ACC112 (cell line): ENCODE measurements at regions not wholly inside any gene's neighbourhood (a gene's known extent, or its start where the extent isn't known, plus 50 kb on each side); places are given as distances from the start of the nearest gene placed in this dataset.

ENCODE experiments used
- H2AFZ ChIP-seq: fragments of 200-600 bp; sonication (generic); one replicate; pipeline ENCODE4 v1.6.0; 2017; ENCODE audit warnings: antibody characterized with exemption, low read length; ENCODE audit not compliant: unreplicated experiment
- H3K27ac ChIP-seq: fragments of 200-600 bp; sonication (generic); 2 replicates; pipeline ENCODE4 v1.5.1; 2014; ENCODE audit warnings: low read depth, mild to moderate bottlenecking, antibody characterized with exemption, low read length, moderate library complexity
- H3K27me3 ChIP-seq: fragments of 200-600 bp; sonication (generic); 2 replicates; pipeline ENCODE4 v1.6.1; 2014; ENCODE audit warnings: mild to moderate bottlenecking, antibody characterized with exemption, low read length, moderate library complexity, mixed read lengths; ENCODE audit not compliant: insufficient read depth
- H3K36me3 ChIP-seq: fragments of 200-600 bp; sonication (generic); 2 replicates; pipeline ENCODE4 v1.6.1; 2016; ENCODE audit warnings: mild to moderate bottlenecking, antibody characterized with exemption, low read length, moderate library complexity, mixed read lengths; ENCODE audit not compliant: insufficient read depth
- H3K4me1 ChIP-seq: fragments of 200-600 bp; sonication (generic); one replicate; pipeline ENCODE4 v1.6.1; 2016; ENCODE audit warnings: low read length, mixed read lengths; ENCODE audit not compliant: insufficient read depth, unreplicated experiment, control insufficient read depth
- H3K4me3 ChIP-seq: fragments of 200-600 bp; sonication (generic); 2 replicates; pipeline ENCODE4 v1.5.1; 2014; ENCODE audit warnings: mild to moderate bottlenecking, low read depth, low read length
- H3K79me2 ChIP-seq: fragments of 200-600 bp; sonication (generic); one replicate; pipeline ENCODE4 v1.6.0; 2016; ENCODE audit warnings: low read length; ENCODE audit not compliant: control insufficient read depth, unreplicated experiment, insufficient read depth

DNA sequence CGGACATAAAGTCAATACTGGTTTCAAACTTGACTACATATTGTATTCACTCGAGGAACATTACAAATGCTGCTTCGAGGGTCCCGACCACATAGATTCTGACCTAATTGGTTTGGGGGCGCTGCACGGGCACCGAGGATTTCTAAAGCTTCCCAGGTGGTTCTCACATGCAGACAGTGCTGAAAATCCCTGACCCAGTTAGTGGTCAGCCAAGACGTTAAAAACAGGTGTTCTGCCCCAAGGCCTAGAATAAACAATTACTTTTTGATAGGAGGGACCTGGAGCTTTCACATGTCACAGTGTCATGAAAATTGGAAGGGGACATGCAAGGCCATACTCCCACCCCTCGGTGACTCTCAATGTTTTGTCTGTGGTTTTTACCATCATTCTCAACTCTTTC is 368.9 kb downstream of the RNF144A start:
- H3K27me3 ChIP-seq, result no peaks in the 10 kb centered on the region
- no peak overlapping the region for H3K4me3 ChIP-seq
- H3K79me2 ChIP-seq, result no peaks in the 10 kb centered on the region
- H3K36me3 ChIP-seq, result no peaks in the 10 kb centered on the region
- no peak overlapping the region for H2AFZ ChIP-seq
- no peaks in the 10 kb centered on the region for H3K4me1 ChIP-seq
- no peak overlapping the region for H3K27ac ChIP-seq

- Histone ChIP-seq H2AFZ (no peak overlapping the region), H3K4me1 (no peaks in the 10 kb centered on the region), H3K36me3 (no peaks in the 10 kb centered on the region), H3K27ac (no peak overlapping the region), H3K27me3 (no peaks in the 10 kb centered on the region), H3K4me3 (no peak overlapping the region), H3K79me2 (no peaks in the 10 kb centered on the region)
These were observed 371.3 kb downstream of the RNF144A start for GRCh38 chr2:7288484-7288883.

- H3K4me3 ChIP-seq, result no peak overlapping the region
- H3K4me1 ChIP-seq, result no peaks in the 10 kb centered on the region
- no peak overlapping the region for H2AFZ ChIP-seq
- H3K79me2 ChIP-seq, result no peaks in the 10 kb centered on the region
- no peaks in the 10 kb centered on the region for H3K27me3 ChIP-seq
- H3K36me3 ChIP-seq, result no peaks in the 10 kb centered on the region
- no peak overlapping the region for H3K27ac ChIP-seq
These were observed 372.5 kb downstream of the RNF144A start for GRCh38 chr2:7289697-7290096.

DNA sequence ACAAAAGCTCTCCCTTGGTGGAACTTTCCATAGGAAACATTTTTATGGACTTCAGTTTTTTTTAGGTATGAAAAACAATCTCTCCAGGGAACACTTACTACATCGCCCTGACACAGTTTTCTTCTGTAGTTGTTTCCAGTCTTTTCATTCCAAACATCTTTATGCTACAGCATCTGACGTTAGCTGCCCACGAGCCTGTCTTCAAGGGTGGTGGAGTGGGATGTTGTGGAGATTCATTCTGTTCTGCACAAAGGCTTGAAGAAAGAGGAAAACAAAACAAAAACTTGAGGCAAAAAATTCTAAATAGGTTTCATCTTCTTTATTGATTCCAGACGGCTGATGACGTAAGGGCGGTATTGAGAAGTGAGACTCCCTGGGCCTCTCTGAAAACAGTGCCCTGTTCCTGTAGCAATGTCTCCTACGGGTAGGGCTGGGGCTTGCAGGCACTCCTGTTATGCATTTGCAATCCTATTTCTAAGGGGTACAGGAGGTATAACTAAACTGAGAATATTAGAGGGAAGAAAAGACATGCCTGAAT is 375.0 kb downstream of the RNF144A start:
- Histone ChIP-seq H3K79me2 (no peaks in the 10 kb centered on the region), H2AFZ (no peak overlapping the region), H3K27me3 (no peaks in the 10 kb centered on the region), H3K27ac (no peak overlapping the region), H3K4me1 (no peaks in the 10 kb centered on the region), H3K36me3 (no peaks in the 10 kb centered on the region), H3K4me3 (no peak overlapping the region)

- Histone ChIP-seq H3K36me3 (no peaks in the 10 kb centered on the region), H3K79me2 (no peaks in the 10 kb centered on the region), H3K4me3 (no peak overlapping the region), H3K27ac (no peak overlapping the region), H3K4me1 (no peaks in the 10 kb centered on the region), H3K27me3 (no peaks in the 10 kb centered on the region), H2AFZ (no peak overlapping the region)
These were observed 392.4 kb downstream of the RNF144A start for GRCh38 chr2:7309582-7309981.

DNA sequence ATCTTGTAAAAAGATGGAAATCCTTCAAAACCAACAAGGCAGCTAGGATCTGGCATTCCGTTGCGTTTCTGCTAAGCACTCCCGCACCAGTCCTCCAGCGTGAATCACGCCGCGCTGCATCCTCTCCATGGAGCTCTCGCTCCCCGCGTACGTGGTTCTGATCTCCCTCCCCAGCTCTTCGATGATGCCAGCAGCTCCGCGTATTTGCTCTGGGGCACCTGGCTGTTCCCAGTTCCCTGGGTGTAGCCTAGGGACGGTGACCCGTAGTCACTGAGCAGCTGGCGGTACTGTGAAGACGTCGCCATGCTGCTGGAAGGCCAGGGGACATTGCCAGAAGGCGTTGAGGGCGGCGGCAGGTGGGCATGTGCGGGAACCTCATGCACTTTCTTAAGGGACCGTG is 407.5 kb downstream of the RNF144A start:
- Histone ChIP-seq H3K4me3 (no peak overlapping the region), H2AFZ (no peak overlapping the region), H3K36me3 (no peaks in the 10 kb centered on the region), H3K4me1 (no peaks in the 10 kb centered on the region), H3K27me3 (no peaks in the 10 kb centered on the region), H3K27ac (no peak overlapping the region), H3K79me2 (no peaks in the 10 kb centered on the region)

DNA sequence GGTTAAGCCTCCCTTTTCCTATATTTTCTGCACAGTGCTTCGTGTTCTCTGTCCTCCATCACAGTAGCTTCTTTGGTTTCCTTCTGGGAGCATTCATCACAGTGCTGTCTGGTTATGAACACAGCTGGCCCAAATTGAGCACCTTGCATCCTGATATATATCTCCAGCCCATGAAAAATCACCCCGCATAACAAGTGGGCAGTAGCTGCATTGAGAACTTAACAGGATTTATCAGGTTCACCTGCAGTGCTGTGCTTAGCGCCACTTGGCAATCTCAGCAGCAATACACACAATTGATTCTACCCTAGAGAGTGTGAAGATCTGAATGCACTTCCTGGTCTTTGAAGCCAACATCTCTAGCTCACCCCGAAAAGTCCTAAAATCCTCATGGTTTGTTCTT is 408.0 kb downstream of the RNF144A start:
- no peaks in the 10 kb centered on the region for H3K27me3 ChIP-seq
- H2AFZ ChIP-seq, result no peak overlapping the region
- no peaks in the 10 kb centered on the region for H3K36me3 ChIP-seq
- no peaks in the 10 kb centered on the region for H3K79me2 ChIP-seq
- no peak overlapping the region for H3K4me3 ChIP-seq
- H3K27ac ChIP-seq, result no peak overlapping the region
- H3K4me1 ChIP-seq, result no peaks in the 10 kb centered on the region

GRCh38 chr2:7329465-7329864 is 412.3 kb downstream of the RNF144A start:
- H3K27me3 ChIP-seq, result no peaks in the 10 kb centered on the region
- H3K79me2 ChIP-seq, result no peaks in the 10 kb centered on the region
- no peaks in the 10 kb centered on the region for H3K4me1 ChIP-seq
- H3K4me3 ChIP-seq, result no peak overlapping the region
- no peak overlapping the region for H2AFZ ChIP-seq
- H3K27ac ChIP-seq, result no peak overlapping the region
- H3K36me3 ChIP-seq, result no peaks in the 10 kb centered on the region

DNA sequence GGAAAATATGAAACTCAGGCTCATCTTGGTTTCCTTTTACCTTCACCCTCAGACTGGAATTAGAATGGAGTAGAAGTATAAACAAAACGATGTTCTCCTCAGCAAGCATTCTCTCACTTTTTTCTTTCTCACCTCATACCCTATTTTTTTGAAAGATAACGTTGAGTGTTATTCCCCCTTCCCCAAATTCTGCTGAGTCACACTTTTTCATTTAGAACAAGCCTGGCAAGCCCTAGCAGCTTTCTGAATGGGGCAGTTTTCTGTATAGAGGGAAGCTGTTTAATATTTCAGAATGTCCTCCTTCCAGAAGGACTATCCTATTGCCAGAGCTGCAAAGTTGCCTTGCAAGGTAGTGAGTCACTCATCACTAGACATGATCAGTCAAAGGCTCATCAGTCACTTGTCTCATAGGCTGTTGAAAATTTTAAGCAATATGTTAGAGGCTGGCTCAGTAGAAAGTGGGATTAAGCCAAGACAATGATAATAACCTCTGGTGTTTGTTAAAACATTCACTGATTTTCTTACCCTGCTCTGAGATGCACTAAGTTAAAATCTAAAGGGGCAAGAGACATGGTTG is 416.1 kb downstream of the RNF144A start:
- no peak overlapping the region for H3K27ac ChIP-seq
- H3K4me3 ChIP-seq, result no peak overlapping the region
- no peaks in the 10 kb centered on the region for H3K27me3 ChIP-seq
- no peak overlapping the region for H2AFZ ChIP-seq
- no peaks in the 10 kb centered on the region for H3K4me1 ChIP-seq
- H3K36me3 ChIP-seq, result no peaks in the 10 kb centered on the region
- no peaks in the 10 kb centered on the region for H3K79me2 ChIP-seq

- no peaks in the 10 kb centered on the region for H3K27me3 ChIP-seq
- no peak overlapping the region for H3K4me3 ChIP-seq
- no peaks in the 10 kb centered on the region for H3K36me3 ChIP-seq
- no peaks in the 10 kb centered on the region for H3K79me2 ChIP-seq
- no peak overlapping the region for H2AFZ ChIP-seq
- H3K4me1 ChIP-seq, result no peaks in the 10 kb centered on the region
- no peak overlapping the region for H3K27ac ChIP-seq
These were observed 416.8 kb downstream of the RNF144A start for GRCh38 chr2:7333960-7334493.

- Histone ChIP-seq H3K79me2 (no peaks in the 10 kb centered on the region), H2AFZ (no peak overlapping the region)
These were observed 421.7 kb downstream of the RNF144A start for GRCh38 chr2:7338961-7339360.

More at GRCh38 chr2:7338961-7339360, 421.7 kb downstream of the RNF144A start:
- Histone ChIP-seq H3K27ac (no peak overlapping the region), H3K27me3 (no peaks in the 10 kb centered on the region), H3K36me3 (no peaks in the 10 kb centered on the region), H3K4me3 (no peak overlapping the region), H3K4me1 (no peaks in the 10 kb centered on the region)
